Prostate gland (tissue), 2 donors: ENCODE measurements at regions not wholly inside any gene's neighbourhood (a gene's known extent, or its start where the extent isn't known, plus 50 kb on each side); places are given as distances from the start of the nearest gene placed in this dataset. TPM values are rescaled to one million over a fixed set of nuclear protein-coding genes. Genes with fewer than 3 reads are reported as not detected.

ENCODE experiments used
- microRNA counts, 2 donors: library from miRNA; unstranded; fragments of <30 nt; microRNA quantifications; one replicate each; lab custom pipeline; 2016 to 2017
- microRNA-seq: library from miRNA; unstranded; fragments of <30 nt; microRNA quantifications from one replicate; pipeline ENCODE4, GENCODE V29; 2016
- small RNA-seq, 2 donors: library from RNA; depleted of rRNA; stranded (forward); fragments of <200 nt; gene quantifications; one replicate each; pipeline ENCODE3, GENCODE V24; 2016

MicroRNA genes in the stretch of these regions (microRNA counts, 767-probe panel; counts per million panel counts)
- 0 to 431 counts per million in 2 donors for microRNA hsa-miR-650 (lab: Ali Mortazavi, UCI)

Small RNA genes in the stretch of these regions (microRNA-seq; reads per million reads assigned to microRNA genes)
- not detected for gene MIR650

Small RNA genes in the stretch of these regions (small RNA-seq; reads per million reads assigned to genes)
- gene AC244157.1 = 0 reads per million in 2 donors
- 0 reads per million in 2 donors for gene AC245028.1
- gene AC245028.2 = 0 reads per million in 2 donors
- 0 reads per million in 2 donors for gene AC245028.3
- gene IGLV3-13 = 0 reads per million in 2 donors
- gene IGLV3-15 = 0 reads per million in 2 donors
- 0 reads per million in 2 donors for gene IGLV3-17
- 0 reads per million in 2 donors for gene IGLVI-20
- 0 reads per million in 2 donors for gene IGLVVI-22-1
